ENCODE measurements at regions not wholly inside any gene's neighbourhood (a gene's known extent, or its start where the extent isn't known, plus 50 kb on each side); places are given as distances from the start of the nearest gene placed in this dataset.

DNA sequence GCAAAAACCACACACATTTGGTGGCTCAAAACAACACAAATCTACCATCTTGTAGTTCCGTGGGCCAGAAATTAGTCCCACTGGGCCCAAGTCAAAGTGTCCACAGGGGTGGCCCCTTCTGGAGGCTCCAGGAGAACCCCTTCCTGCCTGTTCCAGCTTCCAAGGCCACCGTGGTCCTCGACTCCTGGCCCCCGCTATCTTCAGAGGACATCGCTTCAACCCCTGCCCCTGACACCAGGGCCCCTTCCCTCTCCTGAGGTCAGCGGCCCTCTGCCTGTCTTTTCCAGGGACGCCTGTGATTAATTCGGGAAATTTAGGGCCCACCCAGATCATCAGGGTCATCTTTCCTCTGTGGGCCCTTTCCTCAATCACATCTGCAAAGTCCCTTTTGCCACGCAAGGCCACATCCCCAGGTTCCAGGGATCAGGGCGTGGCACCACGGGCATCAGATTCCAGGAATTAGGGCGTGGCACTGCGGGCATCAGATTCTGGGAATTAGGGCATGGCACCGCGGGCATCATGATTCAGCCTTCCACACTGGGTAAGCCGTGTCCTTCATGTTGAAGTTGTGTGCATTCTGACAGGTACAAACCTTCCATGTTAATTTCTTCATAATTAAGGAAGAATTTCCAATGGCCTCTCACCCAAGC lies 59.9 kb upstream of the SMOC2 start:
- Histone ChIP-seq H3K4me1 (no peaks in the 10 kb centered on the region), H3K4me3 (no peak overlapping the region), H3K9me3 (peaks cover 0 to 18% of the 10 kb centered on the region in 2 donors), H3K36me3 (no peaks in the 10 kb centered on the region), H3K27ac (no peak overlapping the region), H3K27me3 (peaks cover 0 to 26% of the 10 kb centered on the region in 2 donors)
- ATAC-seq (no peak), DNase-seq (no peak)
- intact Hi-C loops (cut with DNase I), result no loop called here
- TF ChIP-seq, protein P1, sequence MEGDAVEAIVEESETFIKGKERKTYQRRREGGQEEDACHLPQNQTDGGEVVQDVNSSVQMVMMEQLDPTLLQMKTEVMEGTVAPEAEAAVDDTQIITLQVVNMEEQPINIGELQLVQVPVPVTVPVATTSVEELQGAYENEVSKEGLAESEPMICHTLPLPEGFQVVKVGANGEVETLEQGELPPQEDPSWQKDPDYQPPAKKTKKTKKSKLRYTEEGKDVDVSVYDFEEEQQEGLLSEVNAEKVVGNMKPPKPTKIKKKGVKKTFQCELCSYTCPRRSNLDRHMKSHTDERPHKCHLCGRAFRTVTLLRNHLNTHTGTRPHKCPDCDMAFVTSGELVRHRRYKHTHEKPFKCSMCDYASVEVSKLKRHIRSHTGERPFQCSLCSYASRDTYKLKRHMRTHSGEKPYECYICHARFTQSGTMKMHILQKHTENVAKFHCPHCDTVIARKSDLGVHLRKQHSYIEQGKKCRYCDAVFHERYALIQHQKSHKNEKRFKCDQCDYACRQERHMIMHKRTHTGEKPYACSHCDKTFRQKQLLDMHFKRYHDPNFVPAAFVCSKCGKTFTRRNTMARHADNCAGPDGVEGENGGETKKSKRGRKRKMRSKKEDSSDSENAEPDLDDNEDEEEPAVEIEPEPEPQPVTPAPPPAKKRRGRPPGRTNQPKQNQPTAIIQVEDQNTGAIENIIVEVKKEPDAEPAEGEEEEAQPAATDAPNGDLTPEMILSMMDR (IDR thresholded peaks at IDR 0.05), result no peak

DNA sequence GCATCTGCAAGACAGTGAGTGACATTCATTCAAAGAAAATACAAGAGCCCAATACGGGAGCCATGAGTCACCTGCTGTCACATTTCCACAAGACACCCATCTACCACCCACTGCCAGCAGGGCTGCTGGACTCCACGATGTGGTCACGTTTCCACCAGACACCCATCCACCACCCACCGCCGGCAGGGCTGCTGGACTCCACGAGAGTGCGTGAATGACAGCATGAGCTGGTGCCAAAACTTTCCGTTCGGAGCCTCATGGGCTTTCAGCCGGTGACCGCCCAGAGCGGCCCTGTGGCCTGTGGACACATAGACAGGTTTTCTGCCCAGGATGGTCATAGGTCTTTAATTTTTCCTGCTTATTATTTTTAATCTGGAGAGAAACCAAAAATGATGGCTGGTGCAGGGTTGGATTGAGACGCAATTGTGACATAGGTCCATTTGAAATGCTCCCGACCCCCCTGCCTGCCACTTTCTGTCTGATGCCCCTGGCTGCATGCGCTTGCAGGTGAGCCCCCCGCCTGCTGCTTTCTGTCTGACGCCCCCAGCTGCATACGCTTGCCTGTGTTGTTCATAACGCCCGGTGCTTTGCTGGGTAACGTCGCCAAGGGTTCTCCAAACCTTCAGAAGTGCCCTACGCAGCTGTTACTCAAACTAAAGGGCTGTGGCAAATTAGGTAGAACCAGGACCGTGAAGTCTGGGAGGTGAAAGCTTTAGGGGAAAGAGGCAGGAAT lies 59.1 kb upstream of the SMOC2 start:
- Histone ChIP-seq H3K4me1 (no peaks in the 10 kb centered on the region), H3K36me3 (no peaks in the 10 kb centered on the region), H3K9me3 (peaks cover 0 to 18% of the 10 kb centered on the region in 2 donors), H3K27me3 (peaks cover 0 to 21% of the 10 kb centered on the region in 2 donors), H3K27ac (no peak overlapping the region), H3K4me3 (no peak overlapping the region)
- TF ChIP-seq, protein P1 (IDR thresholded peaks at IDR 0.05), result no peak
- ATAC-seq (no peak), DNase-seq (peak in 1 of 4 donors; percentile 53)
- intact Hi-C loops (cut with DNase I), result no loop called here

DNA sequence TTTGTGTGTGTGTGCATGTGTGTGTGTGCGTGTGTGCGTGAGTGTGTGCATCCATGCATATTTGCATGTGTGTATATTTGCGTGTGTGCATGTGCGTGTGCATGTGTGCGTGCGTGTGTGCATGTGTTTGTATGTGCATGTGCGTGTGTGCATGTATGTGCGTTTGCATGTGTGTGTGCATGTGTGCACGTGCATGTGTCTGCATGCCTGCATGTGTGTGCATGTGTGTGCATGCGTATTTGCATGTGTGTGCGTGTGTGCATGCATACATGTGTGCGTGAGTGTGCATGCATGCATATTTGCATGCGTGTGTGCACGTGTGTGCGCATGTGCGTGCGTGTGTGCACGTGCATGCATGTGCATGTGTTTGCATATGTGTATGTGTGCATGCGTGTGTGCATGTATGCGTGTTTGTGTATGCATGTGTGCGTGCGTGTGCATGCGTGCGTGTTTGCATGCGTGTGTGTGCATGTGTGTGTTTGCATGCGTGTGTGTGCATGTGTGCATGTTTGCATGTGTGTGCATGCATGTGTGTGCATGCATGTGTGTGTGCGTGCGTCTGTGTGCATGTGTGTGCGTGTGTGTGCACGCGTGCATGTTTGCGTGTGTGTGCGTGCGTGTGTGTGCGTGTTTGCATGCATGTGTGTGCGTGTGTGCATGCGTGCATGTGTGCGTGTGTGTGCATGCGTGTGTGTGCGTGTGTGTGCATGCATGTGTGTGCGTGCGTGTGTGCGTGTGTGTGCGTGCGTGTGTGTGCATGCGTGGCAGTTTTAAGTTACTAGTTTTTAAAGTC lies 57.7 kb upstream of the SMOC2 start:
- no peak overlapping the region for H3K4me3 ChIP-seq
- TF ChIP-seq, protein P1 (IDR thresholded peaks at IDR 0.05), result no peak
- DNase-seq, result peak in 1 of 4 donors; percentile 33
- no peak overlapping the region for H3K27ac ChIP-seq
- peaks cover 0 to 16% of the 10 kb centered on the region in 2 donors for H3K27me3 ChIP-seq
- peaks cover 0 to 18% of the 10 kb centered on the region in 2 donors for H3K9me3 ChIP-seq
- H3K4me1 ChIP-seq, result no peaks in the 10 kb centered on the region
- intact Hi-C loops (cut with DNase I), result no loop called here
- H3K36me3 ChIP-seq, result no peaks in the 10 kb centered on the region
- ATAC-seq, result no peak

DNA sequence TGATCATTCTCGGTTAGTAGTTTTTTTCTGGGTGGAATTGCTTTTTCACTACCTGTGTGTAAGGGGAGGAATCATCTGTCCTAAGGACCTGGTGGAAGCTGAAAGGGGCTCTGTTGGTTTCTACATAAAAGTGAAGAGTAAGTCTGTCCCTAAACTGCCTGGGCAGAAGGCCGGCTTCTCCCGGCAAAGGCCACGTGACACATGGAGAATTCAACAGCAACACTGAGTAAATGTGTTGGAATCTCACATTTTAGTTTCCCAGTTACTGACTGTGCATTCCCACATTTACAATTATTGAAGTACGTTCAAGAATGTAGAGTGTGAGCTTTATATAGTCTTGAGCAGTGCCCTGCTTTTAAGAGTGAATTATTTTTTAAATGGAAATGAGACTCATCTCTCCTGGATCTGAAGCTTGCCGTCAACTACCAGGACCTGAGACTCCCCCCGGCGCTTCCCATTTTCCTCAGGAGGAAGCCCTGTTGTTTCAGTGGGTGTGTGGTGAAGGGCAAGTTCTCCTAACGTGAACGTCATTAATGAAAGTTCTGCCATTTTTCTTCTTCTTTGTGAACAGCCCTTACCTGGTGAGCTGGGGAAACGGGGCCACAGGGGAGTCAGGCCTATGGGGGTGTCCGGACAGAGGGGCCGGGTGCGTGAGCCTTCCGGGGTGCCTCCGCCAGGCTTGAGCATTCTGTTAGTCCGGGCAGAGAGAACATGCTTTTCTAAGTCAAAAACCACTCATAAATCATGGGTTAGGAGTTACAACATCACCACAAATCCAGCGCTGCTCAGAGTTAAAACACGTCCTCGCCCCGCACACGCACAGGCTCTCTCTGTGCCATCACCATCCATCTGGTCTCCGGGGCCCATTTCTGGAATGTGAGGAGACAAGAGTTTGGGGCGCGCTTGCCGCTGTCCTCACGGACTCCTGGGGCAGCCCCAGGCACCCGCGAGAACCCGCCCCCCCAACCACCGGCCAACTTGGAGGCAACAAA lies 56.6 kb upstream of the SMOC2 start:
- DNase-seq, result peak in 1 of 4 donors; percentile 43
- no peaks in the 10 kb centered on the region for H3K36me3 ChIP-seq
- TF ChIP-seq, protein P1 (IDR thresholded peaks at IDR 0.05), result no peak
- H3K9me3 ChIP-seq, result peaks cover 0 to 18% of the 10 kb centered on the region in 2 donors
- ATAC-seq, result peak; percentile 60
- peaks cover 0 to 26% of the 10 kb centered on the region in 2 donors for H3K27me3 ChIP-seq
- no peaks in the 10 kb centered on the region for H3K4me1 ChIP-seq
- intact Hi-C loops (cut with DNase I), result no loop called here
- peak overlapping the region in 1 of 2 donors; percentile 69 for H3K27ac ChIP-seq
- no peak overlapping the region for H3K4me3 ChIP-seq

All from left lung (tissue), 4 donors.